Upper lobe of left lung (tissue), 4 donors: ENCODE measurements at regions not wholly inside any gene's neighbourhood (a gene's known extent, or its start where the extent isn't known, plus 50 kb on each side); places are given as distances from the start of the nearest gene placed in this dataset.

Experiments
- CTCF ChIP-seq, 6 experiments: fragments of 450-650 bp in 4 of 6; fragments of 200-600 bp in 2 of 6; sonication (generic) in 2 of 6; IDR thresholded peaks; one replicate each; pipeline ENCODE4 v1.5.1; 2016 to 2019; ENCODE audit warnings: antibody characterized with exemption in 6 of 6
- EP300 ChIP-seq, 4 donors: sonication (generic); formaldehyde crosslinking; IDR thresholded peaks; one replicate each; pipeline ENCODE4 v1.5.1; 2017; ENCODE audit warnings: antibody characterized with exemption in 4 of 4, control low read depth in 2 of 4
- POLR2A ChIP-seq, 4 donors: fragments of 450-650 bp; IDR thresholded peaks; one replicate each; pipeline ENCODE4 v1.5.1; 2016 to 2017; ENCODE audit warnings: antibody characterized with exemption in 4 of 4, mild to moderate bottlenecking in 2 of 4

GRCh38 chr11:37076866-37077265 is 478.8 kb upstream of the RAG2 start:
- no peak for TF ChIP-seq CTCF (IDR thresholded peaks at IDR 0.05)
- no peak for TF ChIP-seq POLR2A (IDR thresholded peaks at IDR 0.05)
- TF ChIP-seq EP300 (IDR thresholded peaks at IDR 0.05) = no peak
